Fibroblast of villous mesenchyme (primary cell): ENCODE measurements at regions not wholly inside any gene's neighbourhood (a gene's known extent, or its start where the extent isn't known, plus 50 kb on each side); places are given as distances from the start of the nearest gene placed in this dataset.

ENCODE experiments used
- DNase-seq: peaks from one replicate; pipeline ENCODE4 v3.0.0-alpha.2; 2010; ENCODE audit warnings: low read depth
- H3K4me3 ChIP-seq: 2 replicates; pipeline ENCODE4 v1.5.1; 2011; ENCODE audit warnings: low read depth, mild to moderate bottlenecking, low read length
- TF ChIP-seq, protein P1 (sequence below): IDR thresholded peaks from 2 replicates; pipeline ENCODE4 v1.5.1; 2012; ENCODE audit warnings: low read depth, mild to moderate bottlenecking, low read length; ENCODE audit not compliant: insufficient read depth

DNA sequence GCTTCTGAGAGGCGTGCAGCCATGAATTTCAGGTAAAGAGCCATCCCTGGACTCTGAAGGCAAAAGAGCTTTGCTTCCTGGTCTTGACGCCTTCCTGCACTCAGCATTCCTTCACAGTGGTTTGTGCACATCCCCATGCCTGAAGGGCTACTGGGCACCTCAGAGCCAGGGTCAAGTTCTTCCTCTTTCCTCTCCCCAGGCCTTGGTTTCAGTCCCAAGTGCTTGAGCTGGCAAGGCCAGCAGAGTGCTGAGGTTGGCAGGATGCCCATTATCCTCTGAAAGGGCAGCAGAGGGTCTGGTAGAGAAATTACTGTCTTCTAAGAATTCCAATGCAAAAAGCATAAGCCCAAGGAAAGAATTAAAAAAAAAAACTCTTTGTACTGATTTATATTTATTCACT is 1064.9 kb downstream of the TTLL7 start:
- no peak for DNase-seq
- TF ChIP-seq, protein P1, sequence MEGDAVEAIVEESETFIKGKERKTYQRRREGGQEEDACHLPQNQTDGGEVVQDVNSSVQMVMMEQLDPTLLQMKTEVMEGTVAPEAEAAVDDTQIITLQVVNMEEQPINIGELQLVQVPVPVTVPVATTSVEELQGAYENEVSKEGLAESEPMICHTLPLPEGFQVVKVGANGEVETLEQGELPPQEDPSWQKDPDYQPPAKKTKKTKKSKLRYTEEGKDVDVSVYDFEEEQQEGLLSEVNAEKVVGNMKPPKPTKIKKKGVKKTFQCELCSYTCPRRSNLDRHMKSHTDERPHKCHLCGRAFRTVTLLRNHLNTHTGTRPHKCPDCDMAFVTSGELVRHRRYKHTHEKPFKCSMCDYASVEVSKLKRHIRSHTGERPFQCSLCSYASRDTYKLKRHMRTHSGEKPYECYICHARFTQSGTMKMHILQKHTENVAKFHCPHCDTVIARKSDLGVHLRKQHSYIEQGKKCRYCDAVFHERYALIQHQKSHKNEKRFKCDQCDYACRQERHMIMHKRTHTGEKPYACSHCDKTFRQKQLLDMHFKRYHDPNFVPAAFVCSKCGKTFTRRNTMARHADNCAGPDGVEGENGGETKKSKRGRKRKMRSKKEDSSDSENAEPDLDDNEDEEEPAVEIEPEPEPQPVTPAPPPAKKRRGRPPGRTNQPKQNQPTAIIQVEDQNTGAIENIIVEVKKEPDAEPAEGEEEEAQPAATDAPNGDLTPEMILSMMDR = no peak

DNA sequence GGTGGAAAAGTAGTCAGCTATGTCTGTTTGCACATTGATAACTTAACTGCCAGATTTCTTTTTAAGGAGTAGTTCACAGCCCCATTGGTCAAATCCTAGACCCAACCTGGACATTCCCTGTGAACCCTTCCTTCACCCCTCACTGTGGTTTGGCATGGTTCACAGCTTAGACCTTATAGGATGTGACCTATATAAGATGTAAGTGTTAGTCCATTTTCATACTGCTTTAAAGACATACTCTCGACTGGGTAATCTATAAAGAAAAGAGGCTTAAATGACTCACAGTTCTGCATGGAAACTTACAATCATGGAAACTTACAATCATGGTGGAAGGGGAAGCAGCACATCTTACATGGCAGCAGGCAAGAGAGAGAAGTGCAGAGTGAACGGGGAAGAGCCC is 1066.2 kb downstream of the TTLL7 start:
- TF ChIP-seq, protein P1 = no peak
- no peak overlapping the region for H3K4me3 ChIP-seq
- DNase-seq = no peak

More for the DNA sequence above, 1064.9 kb downstream of the TTLL7 start:
- no peak overlapping the region for H3K4me3 ChIP-seq

DNA sequence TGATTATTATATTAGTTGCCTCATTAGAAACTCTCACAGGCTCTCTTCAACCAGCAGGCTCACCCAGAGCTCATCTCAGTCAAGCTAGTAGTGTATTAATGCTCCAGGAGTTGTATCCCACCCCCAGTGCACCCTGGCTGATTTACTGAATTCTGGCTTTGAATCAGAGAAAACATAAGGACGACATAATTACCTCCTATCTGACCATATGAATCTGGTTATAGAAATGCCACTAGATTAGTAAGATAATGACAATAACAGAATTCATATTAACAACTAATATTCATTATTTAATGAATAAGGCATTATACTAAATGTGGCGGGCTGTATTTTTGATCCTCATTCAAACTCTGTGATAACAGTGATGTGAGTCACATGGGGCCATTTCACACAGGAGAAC is 1066.7 kb downstream of the TTLL7 start:
- no peak for DNase-seq
- TF ChIP-seq, protein P1 = no peak

DNA sequence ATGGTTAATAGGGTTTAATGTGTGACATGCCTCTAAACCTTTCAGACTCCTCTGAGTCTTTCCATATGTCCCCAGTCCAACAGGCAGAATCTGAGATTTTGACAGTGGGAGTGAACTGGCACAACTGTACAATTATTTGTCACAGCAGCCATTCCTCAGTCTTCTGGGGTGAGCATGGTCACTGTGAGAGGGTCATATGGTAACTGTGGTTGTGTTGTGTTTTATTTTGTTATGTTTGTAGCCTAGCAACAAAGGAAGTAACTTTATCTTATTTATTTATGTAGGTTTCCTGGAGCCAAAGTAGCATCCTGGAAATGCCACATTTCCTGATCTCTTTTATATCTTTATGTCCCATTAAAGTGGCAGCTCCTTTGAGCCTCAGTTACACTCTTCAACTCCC is 1067.9 kb downstream of the TTLL7 start:
- no peak for DNase-seq
- TF ChIP-seq, protein P1 = no peak
- no peak overlapping the region for H3K4me3 ChIP-seq

More for the DNA sequence above, 1066.7 kb downstream of the TTLL7 start:
- no peak overlapping the region for H3K4me3 ChIP-seq

DNA sequence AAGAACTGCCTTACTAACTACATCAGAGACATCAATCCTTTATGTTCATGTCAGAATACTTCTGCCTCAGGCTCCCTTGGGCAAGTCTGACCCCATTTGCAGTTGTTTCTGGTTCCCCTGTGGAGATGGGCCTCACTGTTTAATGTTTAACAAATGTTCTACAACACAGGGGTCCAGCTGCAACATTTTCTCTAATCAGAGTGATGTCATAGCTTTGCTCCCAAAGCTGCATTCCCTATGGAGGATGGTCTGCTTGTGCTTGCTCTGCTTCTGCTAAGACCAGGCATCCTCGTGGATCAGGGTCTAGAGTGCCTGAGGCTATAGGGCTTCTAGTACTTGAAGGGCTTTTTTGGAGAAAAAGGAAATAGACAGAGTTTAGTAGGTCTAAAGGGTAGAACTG is 1071.2 kb downstream of the TTLL7 start:
- TF ChIP-seq, protein P1 = no peak
- H3K4me3 ChIP-seq = no peak overlapping the region
- no peak for DNase-seq

DNA sequence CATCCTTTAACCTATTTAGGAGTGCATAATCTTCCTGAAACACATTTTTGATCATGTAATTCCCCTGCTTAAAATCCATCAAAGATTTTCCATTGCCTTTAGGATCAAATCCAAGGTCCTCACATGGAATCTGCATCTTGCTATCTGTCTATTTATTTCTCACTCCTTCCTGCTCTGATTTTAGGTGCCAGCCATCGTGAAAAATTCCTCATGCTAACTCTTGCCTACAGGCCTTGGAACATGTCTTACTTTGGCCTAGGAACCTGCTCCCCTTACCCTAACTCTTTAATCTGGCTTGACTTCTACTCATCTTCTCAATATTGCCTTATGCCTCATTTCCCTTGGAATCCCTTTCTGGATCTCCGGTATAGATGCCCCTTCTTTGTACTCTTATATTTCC is 1074.3 kb downstream of the TTLL7 start:
- no peak for DNase-seq
- TF ChIP-seq, protein P1 = no peak
- no peak overlapping the region for H3K4me3 ChIP-seq

DNA sequence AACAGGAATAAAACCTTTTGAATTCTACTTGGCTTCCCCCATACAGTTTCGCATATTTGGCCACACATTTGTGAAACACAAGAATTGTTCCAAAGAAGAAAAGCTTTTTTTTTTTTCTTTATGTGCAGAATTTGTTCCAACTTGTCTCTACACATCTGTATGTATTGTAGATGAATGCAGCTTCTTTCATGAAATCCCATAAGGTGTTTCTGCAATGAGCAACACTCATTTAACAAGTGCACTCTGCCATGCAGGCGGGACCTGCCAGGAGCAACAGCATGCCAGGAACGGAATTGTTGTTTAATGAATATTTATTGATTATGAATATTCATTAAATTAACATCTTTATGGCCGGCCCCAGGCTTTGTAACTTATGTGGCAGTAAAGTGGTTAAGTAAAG is 1075.0 kb downstream of the TTLL7 start:
- TF ChIP-seq, protein P1 = no peak
- no peak for DNase-seq
- H3K4me3 ChIP-seq = no peak overlapping the region
